Coronary artery (tissue), 2 donors: ENCODE measurements at regions not wholly inside any gene's neighbourhood (a gene's known extent, or its start where the extent isn't known, plus 50 kb on each side); places are given as distances from the start of the nearest gene placed in this dataset.
"Not testable (repeated sequence)": the region's sequence is repeated elsewhere in the genome, so short reads cannot be mapped to it uniquely, and the experiment has no call there.

ENCODE experiments used
- DNase-seq: peaks from one replicate; pipeline ENCODE4 v3.0.0-alpha.2; 2017; ENCODE audit warnings: low spot score
- H3K27ac ChIP-seq, 2 donors: fragments of 200-600 bp; sonication (generic); one replicate each; pipeline ENCODE4 v1.5.1; 2016 to 2019
- H3K4me3 ChIP-seq: fragments of 200-600 bp; sonication (generic); 2 replicates; pipeline ENCODE4 v1.5.1; 2016; ENCODE audit warnings: mild to moderate bottlenecking, moderate library complexity
- TF ChIP-seq, protein P1 (sequence below): fragments of 200-600 bp; sonication (generic); IDR thresholded peaks from one replicate; pipeline ENCODE4 v1.5.1; 2019; ENCODE audit warnings: antibody characterized with exemption

- no peak overlapping the region for H3K27ac ChIP-seq
- no peak for DNase-seq
- TF ChIP-seq, protein P1, sequence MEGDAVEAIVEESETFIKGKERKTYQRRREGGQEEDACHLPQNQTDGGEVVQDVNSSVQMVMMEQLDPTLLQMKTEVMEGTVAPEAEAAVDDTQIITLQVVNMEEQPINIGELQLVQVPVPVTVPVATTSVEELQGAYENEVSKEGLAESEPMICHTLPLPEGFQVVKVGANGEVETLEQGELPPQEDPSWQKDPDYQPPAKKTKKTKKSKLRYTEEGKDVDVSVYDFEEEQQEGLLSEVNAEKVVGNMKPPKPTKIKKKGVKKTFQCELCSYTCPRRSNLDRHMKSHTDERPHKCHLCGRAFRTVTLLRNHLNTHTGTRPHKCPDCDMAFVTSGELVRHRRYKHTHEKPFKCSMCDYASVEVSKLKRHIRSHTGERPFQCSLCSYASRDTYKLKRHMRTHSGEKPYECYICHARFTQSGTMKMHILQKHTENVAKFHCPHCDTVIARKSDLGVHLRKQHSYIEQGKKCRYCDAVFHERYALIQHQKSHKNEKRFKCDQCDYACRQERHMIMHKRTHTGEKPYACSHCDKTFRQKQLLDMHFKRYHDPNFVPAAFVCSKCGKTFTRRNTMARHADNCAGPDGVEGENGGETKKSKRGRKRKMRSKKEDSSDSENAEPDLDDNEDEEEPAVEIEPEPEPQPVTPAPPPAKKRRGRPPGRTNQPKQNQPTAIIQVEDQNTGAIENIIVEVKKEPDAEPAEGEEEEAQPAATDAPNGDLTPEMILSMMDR = no peak
- H3K4me3 ChIP-seq = no peak overlapping the region
These were observed 72.5 kb upstream of the CHD6 start for GRCh38 chr20:41690702-41691101.

DNA sequence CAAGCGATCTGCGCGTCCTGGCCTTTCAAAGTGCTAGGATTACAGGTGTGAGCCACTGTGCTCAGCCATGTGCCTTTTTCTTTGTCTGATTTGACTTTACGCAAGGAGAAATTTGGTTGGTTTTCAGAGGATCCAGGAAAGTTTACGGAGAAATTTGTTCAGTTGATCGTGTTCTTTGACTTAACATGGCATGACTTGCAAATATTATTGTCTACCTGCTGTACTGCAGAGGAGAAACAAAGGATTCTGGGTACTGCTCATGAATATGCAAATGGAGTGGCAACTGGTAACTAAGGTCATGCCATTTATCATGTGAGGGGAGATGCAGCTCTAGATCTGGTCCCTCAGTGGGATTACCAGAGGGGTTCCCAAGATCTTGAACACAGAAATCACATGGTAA is 68.8 kb upstream of the CHD6 start:
- DNase-seq = no peak
- H3K27ac ChIP-seq = no peak overlapping the region
- no peak overlapping the region for H3K4me3 ChIP-seq
- TF ChIP-seq, protein P1 = no peak

- H3K4me3 ChIP-seq, DNase-seq, H3K27ac ChIP-seq: not testable (repeated sequence)
These were observed 67.0 kb upstream of the CHD6 start for GRCh38 chr20:41685145-41685544.

- Histone ChIP-seq H3K4me3 (no peak overlapping the region), H3K27ac (no peak overlapping the region)
- TF ChIP-seq, protein P1 = no peak
- DNase-seq = no peak
These were observed 60.6 kb upstream of the CHD6 start for GRCh38 chr20:41678799-41679198.

DNA sequence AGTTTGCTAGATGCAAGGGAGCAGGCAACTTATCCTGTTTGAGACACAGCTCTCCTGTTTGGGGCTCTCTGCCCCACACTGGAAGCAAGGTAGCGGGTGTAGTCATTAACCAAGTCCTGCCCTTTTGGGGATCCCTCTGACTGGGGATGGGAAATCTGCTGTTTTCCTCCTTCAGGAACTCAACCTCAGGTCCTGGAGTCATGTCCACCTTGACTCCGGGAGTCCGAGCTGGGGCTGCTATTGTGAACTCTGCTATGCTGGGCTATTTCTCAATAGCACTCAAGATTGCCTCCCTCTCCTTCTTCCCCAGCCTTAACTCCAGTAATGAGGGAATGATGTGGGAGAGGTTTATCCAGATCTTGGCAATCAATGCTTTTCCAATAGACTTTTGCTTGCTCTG is 54.1 kb upstream of the CHD6 start:
- Histone ChIP-seq H3K27ac (no peak overlapping the region), H3K4me3 (no peak overlapping the region)
- no peak for DNase-seq
- TF ChIP-seq, protein P1 = no peak

DNA sequence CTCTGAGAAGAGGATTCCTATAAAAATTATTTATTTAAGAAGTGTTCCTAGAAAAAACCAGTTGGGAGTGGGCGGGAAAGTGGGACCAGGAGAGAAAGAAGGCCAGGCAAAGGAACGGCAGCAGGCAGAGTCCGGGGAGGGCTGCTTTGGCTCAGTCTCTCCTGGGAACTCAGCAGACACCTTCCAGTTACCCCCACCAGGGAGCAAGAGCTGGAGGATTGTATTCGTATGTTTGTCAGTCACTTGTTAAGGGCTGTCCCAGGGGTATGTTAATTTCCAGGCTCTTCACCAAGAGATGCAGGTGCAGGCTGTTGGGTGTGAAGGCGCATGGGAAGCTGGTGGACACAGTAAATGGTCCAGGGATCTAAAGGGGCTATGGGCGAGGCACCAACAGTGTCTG is 53.0 kb upstream of the CHD6 start:
- no peak overlapping the region for H3K27ac ChIP-seq
- DNase-seq = no peak
- TF ChIP-seq, protein P1 = no peak
- no peak overlapping the region for H3K4me3 ChIP-seq

GRCh38 chr20:41670631-41671030 is 52.5 kb upstream of the CHD6 start:
- DNase-seq = no peak
- no peak overlapping the region for H3K27ac ChIP-seq
- H3K4me3 ChIP-seq = no peak overlapping the region
- TF ChIP-seq, protein P1 = no peak

- TF ChIP-seq, protein P1 = no peak
- DNase-seq = no peak
- no peak overlapping the region for H3K27ac ChIP-seq
- no peak overlapping the region for H3K4me3 ChIP-seq
These were observed 51.6 kb upstream of the CHD6 start for GRCh38 chr20:41669708-41670263.
